ENCODE measurements at regions not wholly inside any gene's neighbourhood (a gene's known extent, or its start where the extent isn't known, plus 50 kb on each side); places are given as distances from the start of the nearest gene placed in this dataset.

DNA sequence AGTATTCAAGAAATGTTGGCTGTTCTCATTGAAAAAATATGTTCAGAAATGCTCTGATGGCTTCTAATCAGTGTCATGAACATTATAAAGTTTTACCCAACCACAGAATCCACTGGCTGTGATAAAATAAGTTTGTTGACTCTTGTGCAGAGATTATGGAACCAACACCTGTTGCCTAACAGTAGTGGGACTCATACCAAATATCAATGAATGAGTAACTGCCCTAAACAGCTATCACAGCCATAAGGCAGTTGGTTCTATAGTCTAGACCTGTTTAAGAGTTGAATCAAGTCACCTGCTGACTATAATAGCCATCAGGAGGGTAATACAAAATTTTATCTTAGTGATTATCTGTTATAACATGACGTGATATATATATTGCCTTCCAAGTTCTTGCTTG is 168.3 kb downstream of the ATOH1 start:
- ChIA-PET CTCF (interaction anchor here (1.2 to 1.3 kb wide), 2 partner anchors 18 to 296 kb away, joined by 3 to 4 read pairs; no protein-coding TSS in a partner anchor), POLR2A (no interaction called here)
- TF ChIP-seq, protein P1, sequence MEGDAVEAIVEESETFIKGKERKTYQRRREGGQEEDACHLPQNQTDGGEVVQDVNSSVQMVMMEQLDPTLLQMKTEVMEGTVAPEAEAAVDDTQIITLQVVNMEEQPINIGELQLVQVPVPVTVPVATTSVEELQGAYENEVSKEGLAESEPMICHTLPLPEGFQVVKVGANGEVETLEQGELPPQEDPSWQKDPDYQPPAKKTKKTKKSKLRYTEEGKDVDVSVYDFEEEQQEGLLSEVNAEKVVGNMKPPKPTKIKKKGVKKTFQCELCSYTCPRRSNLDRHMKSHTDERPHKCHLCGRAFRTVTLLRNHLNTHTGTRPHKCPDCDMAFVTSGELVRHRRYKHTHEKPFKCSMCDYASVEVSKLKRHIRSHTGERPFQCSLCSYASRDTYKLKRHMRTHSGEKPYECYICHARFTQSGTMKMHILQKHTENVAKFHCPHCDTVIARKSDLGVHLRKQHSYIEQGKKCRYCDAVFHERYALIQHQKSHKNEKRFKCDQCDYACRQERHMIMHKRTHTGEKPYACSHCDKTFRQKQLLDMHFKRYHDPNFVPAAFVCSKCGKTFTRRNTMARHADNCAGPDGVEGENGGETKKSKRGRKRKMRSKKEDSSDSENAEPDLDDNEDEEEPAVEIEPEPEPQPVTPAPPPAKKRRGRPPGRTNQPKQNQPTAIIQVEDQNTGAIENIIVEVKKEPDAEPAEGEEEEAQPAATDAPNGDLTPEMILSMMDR (IDR thresholded peaks at IDR 0.05; ENCODE audit: control extremely low read depth, extremely low read depth, low read depth, missing control alignments) = no peak
- DNase-seq (ENCODE audit: extremely low spot score) = no peak

DNA sequence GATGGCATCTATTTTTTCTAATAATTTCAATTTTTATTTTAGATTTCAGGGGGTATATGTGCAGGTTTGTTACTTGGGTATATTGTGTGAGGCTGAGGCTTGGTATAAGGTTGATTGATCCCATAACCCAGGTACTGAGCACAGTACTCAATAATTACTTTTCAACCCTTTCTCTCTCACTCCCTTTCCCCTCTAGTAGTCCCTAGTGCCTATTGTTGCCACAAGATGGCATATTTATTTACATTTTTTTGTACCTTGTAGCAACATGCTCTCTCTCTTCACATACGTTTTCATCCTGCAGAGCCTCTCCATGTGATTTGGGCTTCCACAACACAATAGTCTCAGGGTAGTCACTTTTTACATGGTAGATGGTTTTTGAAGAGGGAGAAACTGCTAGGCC is 172.0 kb downstream of the ATOH1 start:
- POLR2A ChIA-PET = no interaction called here
- TF ChIP-seq, protein P1 (IDR thresholded peaks at IDR 0.05; ENCODE audit: control extremely low read depth, extremely low read depth, low read depth, missing control alignments) = no peak
- DNase-seq (ENCODE audit: extremely low spot score) = no peak
- CTCF ChIA-PET = interaction anchor here (0.7 kb wide), 1 partner anchor 25 kb away, joined by 3 read pairs; no protein-coding TSS in a partner anchor

DNA sequence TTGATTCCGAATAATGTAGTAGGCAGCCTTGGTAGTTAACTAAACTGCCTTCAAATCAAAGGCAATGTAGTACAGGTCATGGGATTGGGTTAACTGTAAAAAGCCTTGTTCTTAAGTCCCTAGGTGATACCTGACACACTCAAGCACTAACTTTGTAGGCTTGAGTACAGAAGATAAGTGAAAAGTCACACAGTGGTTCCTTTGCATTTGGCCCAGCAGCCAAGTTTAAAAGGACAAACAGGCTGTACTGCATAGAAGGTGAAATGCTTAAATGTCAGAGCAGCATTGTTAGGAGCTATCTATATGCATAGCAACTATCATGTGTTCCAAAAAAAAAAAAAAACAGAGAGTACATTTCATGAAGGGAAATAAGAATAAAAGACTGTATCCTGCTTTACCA is 178.4 kb downstream of the ATOH1 start:
- DNase-seq (ENCODE audit: extremely low spot score) = no peak
- ChIA-PET CTCF (no interaction called here), POLR2A (no interaction called here)
- TF ChIP-seq, protein P1 (IDR thresholded peaks at IDR 0.05; ENCODE audit: control extremely low read depth, extremely low read depth, low read depth, missing control alignments) = no peak

DNA sequence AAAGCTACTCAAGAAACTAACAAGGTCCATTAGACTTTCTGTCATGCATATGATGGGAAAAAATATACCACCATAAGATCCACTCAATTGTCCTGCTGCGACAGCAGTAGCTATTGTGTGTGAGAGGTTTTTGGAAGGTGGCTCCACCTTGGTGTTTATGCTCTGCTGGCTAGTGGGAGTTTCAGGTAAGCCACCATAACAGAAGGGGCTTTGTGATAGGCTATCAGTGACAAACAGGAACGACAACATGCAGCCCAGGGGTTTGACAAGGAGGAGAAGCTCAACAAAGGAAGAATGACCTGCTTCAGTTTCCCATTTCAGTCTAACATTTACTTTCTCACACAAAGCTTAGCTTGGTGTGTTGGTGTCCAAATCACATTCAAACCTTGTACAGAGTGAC is 182.6 kb downstream of the ATOH1 start:
- CTCF ChIA-PET = no interaction called here
- DNase-seq (ENCODE audit: extremely low spot score) = no peak
- POLR2A ChIA-PET = no interaction called here
- TF ChIP-seq, protein P1 (IDR thresholded peaks at IDR 0.05; ENCODE audit: control extremely low read depth, extremely low read depth, low read depth, missing control alignments) = no peak

DNA sequence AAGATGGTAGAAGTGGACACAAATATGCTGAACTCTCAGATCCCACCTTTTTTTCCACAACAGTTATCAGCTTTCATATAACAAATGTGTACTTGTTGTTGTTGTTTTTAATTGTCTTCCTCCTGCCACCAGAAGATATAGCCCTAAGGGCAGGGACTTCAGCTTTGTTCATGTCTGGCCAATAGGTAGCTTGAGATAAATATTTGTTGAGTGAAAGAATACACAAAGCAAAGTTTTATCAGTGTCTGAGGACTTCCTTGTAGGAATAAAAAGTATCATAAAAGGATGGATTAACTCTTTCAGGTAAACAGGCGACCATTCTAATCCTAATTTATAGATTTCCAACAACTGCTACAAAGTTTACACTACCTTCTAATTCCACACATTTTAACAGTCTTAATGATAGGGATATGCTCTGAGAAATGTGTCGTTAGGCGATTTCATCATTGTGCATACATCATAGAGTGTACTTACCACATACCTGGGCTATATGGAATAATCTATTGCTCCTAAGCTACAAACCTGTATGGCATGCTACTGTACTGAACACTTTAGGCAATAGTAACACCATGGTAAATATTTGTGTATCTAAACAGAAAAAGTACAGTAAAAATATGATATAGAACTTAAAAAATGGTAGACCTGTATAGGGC is 186.1 kb downstream of the ATOH1 start:
- CTCF ChIA-PET = no interaction called here
- POLR2A ChIA-PET = no interaction called here
- TF ChIP-seq, protein P1 (IDR thresholded peaks at IDR 0.05; ENCODE audit: control extremely low read depth, extremely low read depth, low read depth, missing control alignments) = no peak
- no peak for DNase-seq (ENCODE audit: extremely low spot score)

DNA sequence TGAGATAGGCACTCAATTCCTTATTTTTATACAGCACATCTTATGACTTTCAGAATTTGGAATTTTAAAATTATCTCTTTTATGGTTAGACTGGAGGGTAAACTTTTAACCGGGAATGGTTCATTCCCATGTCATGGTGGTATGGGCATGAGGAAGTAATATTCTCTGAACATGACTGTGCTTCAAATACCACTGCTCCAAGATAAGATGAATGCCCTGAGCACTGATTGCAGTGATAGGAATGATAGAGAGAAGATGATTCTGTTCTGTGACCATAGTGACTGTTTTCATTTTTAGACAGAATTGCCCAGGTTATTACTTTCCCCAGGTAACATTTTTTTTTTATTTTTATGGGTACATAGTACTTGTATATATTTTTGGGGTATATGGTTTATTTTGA is 187.4 kb downstream of the ATOH1 start:
- TF ChIP-seq, protein P1 (IDR thresholded peaks at IDR 0.05; ENCODE audit: control extremely low read depth, extremely low read depth, low read depth, missing control alignments) = no peak
- ChIA-PET POLR2A (no interaction called here), CTCF (no interaction called here)
- DNase-seq (ENCODE audit: extremely low spot score) = no peak

All from GM10248 (cell line).